ENCODE measurements at regions not wholly inside any gene's neighbourhood (a gene's known extent, or its start where the extent isn't known, plus 50 kb on each side); places are given as distances from the start of the nearest gene placed in this dataset.

DNA sequence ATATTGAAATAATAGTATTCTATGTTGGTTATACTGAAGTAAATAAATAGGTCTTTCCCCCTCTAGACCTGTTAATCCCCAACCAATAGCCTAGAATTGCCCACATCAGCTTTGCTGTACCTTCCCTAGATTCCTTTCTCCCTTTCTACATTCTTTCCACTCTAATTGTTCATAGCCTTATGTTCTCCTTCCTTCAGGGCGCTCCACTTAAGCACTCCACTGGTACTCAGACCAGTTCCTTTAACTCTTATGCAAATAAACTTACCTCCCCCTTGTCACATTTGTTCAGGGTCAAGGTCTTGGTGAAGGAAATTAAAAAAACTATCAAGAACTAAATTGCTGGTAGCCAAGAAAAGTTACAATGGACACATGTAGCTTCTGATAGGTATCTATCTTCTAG lies 294.8 kb downstream of the UTP18 start:
- no peak for DNase-seq (ENCODE audit: low read depth in 2 of 2)

DNA sequence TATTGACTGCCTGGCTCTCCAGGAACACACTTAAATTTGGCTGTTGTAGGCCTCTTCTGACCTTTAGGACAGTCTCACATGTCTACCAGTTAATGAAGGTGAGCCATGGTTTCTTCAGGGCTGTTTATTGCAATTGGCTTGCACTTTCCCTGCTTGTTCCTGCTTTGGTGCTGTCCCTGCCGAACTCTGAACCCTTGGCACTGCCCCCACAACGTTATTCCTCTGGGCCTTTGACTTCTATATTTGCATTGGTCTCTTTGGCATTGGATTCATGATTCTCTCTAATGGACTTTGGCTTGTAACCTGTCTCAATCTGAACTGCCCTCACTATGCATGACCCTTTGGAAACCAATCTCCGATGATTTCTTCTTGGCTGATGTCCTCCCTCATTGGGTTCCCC lies 299.4 kb downstream of the UTP18 start:
- no peak for DNase-seq (ENCODE audit: low read depth in 2 of 2)

- DNase-seq (ENCODE audit: low read depth in 2 of 2) = no peak
These were observed 300.1 kb downstream of the UTP18 start for GRCh38 chr17:51560398-51560797.

DNA sequence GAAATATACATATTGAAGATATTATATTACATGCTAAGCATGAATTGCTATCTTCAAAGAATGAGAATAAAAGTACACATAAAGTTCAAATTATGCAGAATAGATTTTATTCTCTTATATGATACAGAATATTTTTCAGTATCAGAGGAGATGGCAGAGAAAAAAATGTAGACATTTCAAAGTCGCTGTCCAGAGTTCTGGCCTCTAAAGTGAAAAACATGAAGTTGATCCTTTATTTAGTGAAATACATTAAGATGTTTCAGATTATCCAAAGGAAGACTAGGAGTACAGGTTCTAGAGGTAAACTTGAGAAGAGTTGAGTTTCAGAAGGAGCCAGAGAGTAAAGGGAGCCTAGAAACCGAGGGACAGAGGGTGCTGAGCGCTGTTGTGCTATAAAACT lies 303.6 kb downstream of the UTP18 start:
- DNase-seq (ENCODE audit: low read depth in 2 of 2) = no peak

GRCh38 chr17:51572115-51572514 lies 311.8 kb downstream of the UTP18 start:
- no peak for DNase-seq (ENCODE audit: low read depth in 2 of 2)

All from stimulated activated CD8-positive, alpha-beta memory T cell treated with anti-CD3 and anti-CD28 coated beads, Interleukin-2, amount 100 ng/mL, for 1 hour (primary cell).